Muscle of leg (tissue), 3 donors: ENCODE measurements at regions not wholly inside any gene's neighbourhood (a gene's known extent, or its start where the extent isn't known, plus 50 kb on each side); places are given as distances from the start of the nearest gene placed in this dataset.

Source experiments
- DNase-seq: peaks from one replicate; pipeline ENCODE4 v3.0.0; 2013
- H3K27ac ChIP-seq: one replicate; pipeline ENCODE4 v1.5.1; 2013; ENCODE audit warnings: mild to moderate bottlenecking, low read length, control low read depth
- H3K27me3 ChIP-seq: one replicate; pipeline ENCODE4 v1.6.1; 2013; ENCODE audit warnings: low read length; ENCODE audit not compliant: control insufficient read depth, insufficient read depth
- H3K36me3 ChIP-seq: one replicate; pipeline ENCODE4 v1.6.1; 2013; ENCODE audit warnings: low read length; ENCODE audit not compliant: control insufficient read depth, insufficient read depth
- H3K4me1 ChIP-seq: one replicate; pipeline ENCODE4 v1.6.1; 2013; ENCODE audit warnings: low read length; ENCODE audit not compliant: control insufficient read depth, insufficient read depth
- H3K4me3 ChIP-seq: one replicate; pipeline ENCODE4 v1.5.1; 2013; ENCODE audit warnings: low read length, control low read depth
- H3K9me3 ChIP-seq: replicated peaks from 2 replicates; pipeline ENCODE4 v1.6.1; 2013; ENCODE audit warnings: low read depth, low read length; ENCODE audit not compliant: control insufficient read depth
- WGBS: methylation state at CpG from one replicate; pipeline ENCODE4 v1.1.5; 2013; ENCODE audit warnings: missing lambda C conversion rate; ENCODE audit not compliant: insufficient coverage; 5-methylcytosine and 5-hydroxymethylcytosine counted together

- no peak for DNase-seq
- no peak overlapping the region for H3K4me3 ChIP-seq
- no peak overlapping the region for H3K27ac ChIP-seq
- 57% methylated on average over 2 of the region's 4 CpGs for WGBS
- H3K27me3 ChIP-seq: peaks cover 3% of the 10 kb centered on the region
- H3K36me3 ChIP-seq: no peaks in the 10 kb centered on the region
- H3K4me1 ChIP-seq: no peaks in the 10 kb centered on the region
- peaks cover 5% of the 10 kb centered on the region for H3K9me3 ChIP-seq
Observed at GRCh38 chr7:3246651-3247050, 54.4 kb upstream of the SDK1 start.

GRCh38 chr7:3250725-3251124 lies 50.3 kb upstream of the SDK1 start:
- H3K4me3 ChIP-seq: no peak overlapping the region
- no peak for DNase-seq
- no peak overlapping the region for H3K27ac ChIP-seq
- no CpG with 5 or more reads among the region's 5 CpGs for WGBS
- H3K9me3 ChIP-seq: peaks cover 5% of the 10 kb centered on the region
- no peaks in the 10 kb centered on the region for H3K4me1 ChIP-seq
- H3K27me3 ChIP-seq: no peaks in the 10 kb centered on the region
- no peaks in the 10 kb centered on the region for H3K36me3 ChIP-seq
